ENCODE measurements at regions not wholly inside any gene's neighbourhood (a gene's known extent, or its start where the extent isn't known, plus 50 kb on each side); places are given as distances from the start of the nearest gene placed in this dataset.

DNA sequence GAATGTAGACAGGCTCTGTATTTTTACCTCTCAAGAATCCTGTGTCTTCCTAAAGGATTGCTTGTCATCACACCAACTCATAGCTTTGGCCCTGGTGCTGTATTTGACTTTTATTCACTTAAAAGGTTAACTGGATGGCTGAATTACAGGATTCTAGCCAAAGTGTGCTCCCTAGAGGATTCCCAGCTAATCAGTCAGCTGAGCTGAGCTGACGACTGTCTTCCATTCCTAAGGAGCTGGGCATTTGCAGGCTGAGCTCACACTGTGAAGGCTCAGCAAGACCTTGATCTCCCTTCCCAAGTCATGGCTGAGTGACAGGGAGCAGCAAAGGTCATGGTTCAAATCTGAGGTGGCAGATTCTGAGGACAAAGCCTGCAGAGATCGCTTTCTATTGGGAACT lies 59.0 kb upstream of the PALM2AKAP2 start:
- H3K27me3 ChIP-seq (ENCODE audit: control insufficient read depth, insufficient read depth, low read length) = no peaks in the 10 kb centered on the region
- no peaks in the 10 kb centered on the region for H3K4me1 ChIP-seq (ENCODE audit: control insufficient read depth, insufficient read depth, low read length)
- H3K9ac ChIP-seq (ENCODE audit: low read depth, low read length) = no peak overlapping the region
- H3K4me3 ChIP-seq (ENCODE audit: low read depth, low read length) = no peak overlapping the region
- no peaks in the 10 kb centered on the region for H3K36me3 ChIP-seq (ENCODE audit: control insufficient read depth, insufficient read depth, low read length)
- no peaks in the 10 kb centered on the region for H3K9me3 ChIP-seq (ENCODE audit: control insufficient read depth, insufficient read depth, low read length)

GRCh38 chr9:109722007-109722406 lies 58.0 kb upstream of the PALM2AKAP2 start:
- H3K36me3 ChIP-seq (ENCODE audit: control insufficient read depth, insufficient read depth, low read length) = no peaks in the 10 kb centered on the region

DNA sequence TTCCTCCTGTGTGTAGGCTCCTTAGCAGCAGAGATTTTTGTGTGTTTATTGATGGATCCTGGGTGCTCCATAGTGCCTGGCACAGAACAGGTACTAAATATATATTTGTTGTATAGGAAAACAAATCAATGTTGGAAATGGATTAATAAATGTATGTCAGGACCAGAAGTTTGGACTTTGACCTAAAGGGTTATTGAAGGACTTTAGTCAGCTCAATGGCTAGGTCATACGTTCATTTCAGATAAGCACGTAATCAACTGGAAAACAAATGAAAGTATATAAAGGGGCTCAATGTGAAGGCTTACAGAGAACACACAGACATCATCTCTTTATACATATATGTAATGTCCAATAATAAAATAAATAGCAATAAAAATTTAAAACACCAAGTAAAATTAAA lies 56.2 kb upstream of the PALM2AKAP2 start:
- Histone ChIP-seq H3K27me3 (ENCODE audit: control insufficient read depth, insufficient read depth, low read length) (no peaks in the 10 kb centered on the region), H3K9me3 (ENCODE audit: control insufficient read depth, insufficient read depth, low read length) (no peaks in the 10 kb centered on the region), H3K9ac (ENCODE audit: low read depth, low read length) (no peak overlapping the region), H3K36me3 (ENCODE audit: control insufficient read depth, insufficient read depth, low read length) (no peaks in the 10 kb centered on the region), H3K4me3 (ENCODE audit: low read depth, low read length) (no peak overlapping the region), H3K4me1 (ENCODE audit: control insufficient read depth, insufficient read depth, low read length) (no peaks in the 10 kb centered on the region)

More at GRCh38 chr9:109722007-109722406, 58.0 kb upstream of the PALM2AKAP2 start:
- Histone ChIP-seq H3K27me3 (ENCODE audit: control insufficient read depth, insufficient read depth, low read length) (no peaks in the 10 kb centered on the region), H3K4me1 (ENCODE audit: control insufficient read depth, insufficient read depth, low read length) (no peaks in the 10 kb centered on the region), H3K4me3 (ENCODE audit: low read depth, low read length) (no peak overlapping the region), H3K9ac (ENCODE audit: low read depth, low read length) (no peak overlapping the region), H3K9me3 (ENCODE audit: control insufficient read depth, insufficient read depth, low read length) (no peaks in the 10 kb centered on the region)

DNA sequence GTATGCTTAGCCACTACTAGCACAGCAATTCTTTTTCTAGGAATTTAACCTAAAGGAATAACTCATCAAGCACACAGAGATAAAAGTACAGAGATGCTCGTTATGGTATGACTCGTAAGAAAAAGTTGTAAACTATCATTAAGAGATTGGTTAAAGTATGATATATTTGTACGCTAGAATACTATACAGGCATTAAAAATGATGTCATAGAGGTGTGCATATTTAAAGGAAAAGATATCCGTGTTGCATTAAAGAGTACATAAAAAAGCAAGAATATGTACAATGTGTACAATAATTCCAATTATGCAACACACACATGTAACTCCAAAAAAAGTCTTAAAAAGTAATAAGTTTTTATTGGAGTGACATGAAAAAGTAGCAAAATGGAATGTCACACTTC lies 54.5 kb upstream of the PALM2AKAP2 start:
- Histone ChIP-seq H3K36me3 (ENCODE audit: control insufficient read depth, insufficient read depth, low read length) (no peaks in the 10 kb centered on the region), H3K9me3 (ENCODE audit: control insufficient read depth, insufficient read depth, low read length) (no peaks in the 10 kb centered on the region), H3K9ac (ENCODE audit: low read depth, low read length) (no peak overlapping the region), H3K4me3 (ENCODE audit: low read depth, low read length) (no peak overlapping the region), H3K27me3 (ENCODE audit: control insufficient read depth, insufficient read depth, low read length) (no peaks in the 10 kb centered on the region), H3K4me1 (ENCODE audit: control insufficient read depth, insufficient read depth, low read length) (no peaks in the 10 kb centered on the region)

DNA sequence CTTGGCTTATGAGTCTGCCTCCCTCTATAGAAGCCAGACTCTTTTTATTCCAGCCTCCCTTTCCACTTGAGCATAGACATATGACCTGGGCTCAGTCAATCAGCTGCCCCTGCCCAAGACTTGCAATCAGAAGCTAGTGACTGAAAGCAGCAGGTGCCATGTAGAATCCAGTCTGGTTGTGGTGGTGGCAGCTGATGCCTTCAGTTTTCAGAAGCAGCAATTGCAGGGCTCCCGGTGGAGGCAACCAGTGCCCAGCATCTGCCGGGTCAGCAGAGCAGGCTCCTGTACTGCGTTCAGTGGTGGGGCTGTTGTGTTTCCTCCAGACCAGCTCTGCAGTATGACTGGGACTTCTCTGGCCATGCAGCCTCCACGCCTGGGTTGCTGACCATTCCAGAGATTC lies 53.9 kb upstream of the PALM2AKAP2 start:
- H3K4me1 ChIP-seq (ENCODE audit: control insufficient read depth, insufficient read depth, low read length) = no peaks in the 10 kb centered on the region

GRCh38 chr9:109728686-109729300 lies 51.2 kb upstream of the PALM2AKAP2 start:
- Histone ChIP-seq H3K9me3 (ENCODE audit: control insufficient read depth, insufficient read depth, low read length) (no peaks in the 10 kb centered on the region), H3K4me1 (ENCODE audit: control insufficient read depth, insufficient read depth, low read length) (no peaks in the 10 kb centered on the region), H3K36me3 (ENCODE audit: control insufficient read depth, insufficient read depth, low read length) (no peaks in the 10 kb centered on the region), H3K27me3 (ENCODE audit: control insufficient read depth, insufficient read depth, low read length) (no peaks in the 10 kb centered on the region), H3K4me3 (ENCODE audit: low read depth, low read length) (no peak overlapping the region), H3K9ac (ENCODE audit: low read depth, low read length) (no peak overlapping the region)

More for the DNA sequence above, 53.9 kb upstream of the PALM2AKAP2 start:
- H3K4me3 ChIP-seq (ENCODE audit: low read depth, low read length) = no peak overlapping the region
- H3K36me3 ChIP-seq (ENCODE audit: control insufficient read depth, insufficient read depth, low read length) = no peaks in the 10 kb centered on the region
- H3K9me3 ChIP-seq (ENCODE audit: control insufficient read depth, insufficient read depth, low read length) = no peaks in the 10 kb centered on the region
- H3K9ac ChIP-seq (ENCODE audit: low read depth, low read length) = no peak overlapping the region
- H3K27me3 ChIP-seq (ENCODE audit: control insufficient read depth, insufficient read depth, low read length) = no peaks in the 10 kb centered on the region

GRCh38 chr9:109729513-109729912 lies 50.5 kb upstream of the PALM2AKAP2 start:
- Histone ChIP-seq H3K27me3 (ENCODE audit: control insufficient read depth, insufficient read depth, low read length) (no peaks in the 10 kb centered on the region), H3K9me3 (ENCODE audit: control insufficient read depth, insufficient read depth, low read length) (no peaks in the 10 kb centered on the region), H3K36me3 (ENCODE audit: control insufficient read depth, insufficient read depth, low read length) (no peaks in the 10 kb centered on the region), H3K4me3 (ENCODE audit: low read depth, low read length) (no peak overlapping the region), H3K4me1 (ENCODE audit: control insufficient read depth, insufficient read depth, low read length) (no peaks in the 10 kb centered on the region), H3K9ac (ENCODE audit: low read depth, low read length) (no peak overlapping the region)
